ENCODE measurements at regions not wholly inside any gene's neighbourhood (a gene's known extent, or its start where the extent isn't known, plus 50 kb on each side); places are given as distances from the start of the nearest gene placed in this dataset.

DNA sequence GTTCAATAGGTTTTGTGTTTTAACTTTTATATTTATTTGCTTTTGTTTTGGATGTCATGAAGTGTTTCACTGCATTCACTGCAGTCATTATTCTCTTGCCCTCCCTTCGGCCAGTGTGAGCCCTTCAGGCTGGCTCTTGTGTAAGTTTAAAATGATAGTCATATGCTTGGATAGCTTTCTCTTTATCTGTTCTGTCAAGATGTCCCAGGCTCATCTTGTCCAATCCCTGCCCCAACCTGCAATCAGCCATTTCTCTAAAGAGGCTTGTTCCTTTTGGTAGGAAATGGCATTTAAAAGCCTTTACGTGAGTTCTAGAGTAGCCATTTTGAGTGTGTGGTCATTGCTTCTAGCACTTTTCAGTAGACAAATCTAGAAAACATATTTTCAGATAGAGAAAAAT is 238.0 kb upstream of the SLC39A10 start:
- Histone ChIP-seq H3K27me3 (ENCODE audit: control insufficient read depth, insufficient read depth) (no peaks in the 10 kb centered on the region), H3K4me3 (ENCODE audit: low read length) (no peak overlapping the region), H3K9me3 (ENCODE audit: control insufficient read depth, low read length) (no peaks in the 10 kb centered on the region), H3K4me1 (ENCODE audit: control insufficient read depth, insufficient read depth, low read length) (no peaks in the 10 kb centered on the region), H3K27ac (ENCODE audit: low read length) (no peak overlapping the region)
- WGBS: 91% methylated on average over 2 of the region's 2 CpGs
- DNase-seq (no peak), ATAC-seq (no peak)
- intact Hi-C loops (cut with DNase I): no loop called here

DNA sequence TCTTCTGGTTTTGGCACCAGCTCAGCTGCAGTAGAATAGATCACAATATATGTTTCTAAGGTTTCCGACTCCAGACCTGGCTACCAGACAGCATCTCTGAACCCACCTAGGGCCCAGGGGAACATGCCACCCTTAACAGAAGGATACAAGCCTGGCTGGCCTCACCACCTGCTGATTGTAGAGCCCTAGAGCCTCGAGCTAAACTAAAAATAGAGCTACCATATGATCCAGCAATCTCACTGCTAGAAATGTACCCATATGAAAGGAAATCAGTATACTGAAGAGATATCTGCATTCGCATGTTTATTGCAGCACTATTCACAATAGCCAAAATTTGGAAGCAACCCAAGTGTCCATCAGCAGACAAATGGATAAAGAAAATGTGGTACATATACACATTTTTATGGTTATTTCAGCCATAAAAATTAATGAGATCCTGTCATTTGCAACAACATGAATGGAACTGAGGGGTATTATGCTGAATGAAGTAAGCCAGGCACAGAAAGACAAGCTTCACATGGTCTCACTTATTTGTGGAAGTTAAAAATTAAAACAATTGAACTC is 242.4 kb upstream of the SLC39A10 start:
- no peaks in the 10 kb centered on the region for H3K9me3 ChIP-seq (ENCODE audit: control insufficient read depth, low read length)
- 59% methylated on average over 3 of the region's 3 CpGs for WGBS
- intact Hi-C loops (cut with DNase I): no loop called here
- no peak overlapping the region for H3K27ac ChIP-seq (ENCODE audit: low read length)
- H3K4me3 ChIP-seq (ENCODE audit: low read length): no peak overlapping the region
- no peaks in the 10 kb centered on the region for H3K4me1 ChIP-seq (ENCODE audit: control insufficient read depth, insufficient read depth, low read length)
- ATAC-seq (no peak), DNase-seq (no peak)
- H3K27me3 ChIP-seq (ENCODE audit: control insufficient read depth, insufficient read depth): no peaks in the 10 kb centered on the region

DNA sequence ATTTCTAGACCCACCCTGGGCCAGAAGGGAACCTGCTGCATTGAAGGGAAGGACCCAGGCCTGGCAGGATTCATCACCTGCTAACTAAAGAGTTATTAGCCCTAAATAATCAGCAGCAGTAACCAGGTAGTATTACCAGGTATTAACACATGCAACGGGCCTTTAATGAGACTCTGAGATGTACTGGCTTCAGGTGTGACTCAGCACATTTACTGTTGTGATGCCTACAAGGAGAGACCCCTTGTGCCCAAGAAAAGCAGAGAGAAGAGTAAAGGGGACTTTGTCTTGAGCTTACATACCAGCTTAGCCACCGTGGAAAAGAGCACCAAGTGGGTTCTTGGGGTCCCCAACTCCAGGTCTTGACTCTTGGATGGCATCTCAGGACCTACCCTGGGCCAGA is 243.1 kb upstream of the SLC39A10 start:
- no peak overlapping the region for H3K27ac ChIP-seq (ENCODE audit: low read length)
- intact Hi-C loops (cut with DNase I): no loop called here
- no peak overlapping the region for H3K4me3 ChIP-seq (ENCODE audit: low read length)
- DNase-seq (no peak), ATAC-seq (no peak)
- no peaks in the 10 kb centered on the region for H3K9me3 ChIP-seq (ENCODE audit: control insufficient read depth, low read length)
- no peaks in the 10 kb centered on the region for H3K27me3 ChIP-seq (ENCODE audit: control insufficient read depth, insufficient read depth)
- WGBS: 89% methylated on average over 2 of the region's 2 CpGs
- no peaks in the 10 kb centered on the region for H3K4me1 ChIP-seq (ENCODE audit: control insufficient read depth, insufficient read depth, low read length)

DNA sequence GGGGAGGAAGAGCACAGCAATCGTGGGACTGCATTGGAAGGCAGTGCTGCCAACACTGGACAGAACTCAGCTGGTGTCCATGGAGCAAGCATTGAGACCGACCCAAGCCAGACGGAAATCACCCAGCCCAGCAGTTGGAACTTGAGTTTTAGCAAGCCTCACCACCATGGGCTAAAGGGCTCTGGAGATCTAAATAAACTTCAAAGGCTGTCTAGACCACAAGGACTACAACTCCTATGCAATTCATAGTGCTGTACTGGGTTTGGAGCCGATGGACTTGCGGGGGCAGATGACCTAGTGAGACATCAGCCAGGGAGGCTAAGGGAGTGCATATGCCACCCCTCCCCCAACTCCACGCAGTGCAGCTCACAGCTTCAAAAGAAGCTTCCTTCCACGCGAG is 243.6 kb upstream of the SLC39A10 start:
- ATAC-seq (no peak), DNase-seq (no peak)
- H3K4me3 ChIP-seq (ENCODE audit: low read length): no peak overlapping the region
- H3K27me3 ChIP-seq (ENCODE audit: control insufficient read depth, insufficient read depth): no peaks in the 10 kb centered on the region
- 66% methylated on average over 8 of the region's 8 CpGs for WGBS
- no peak overlapping the region for H3K27ac ChIP-seq (ENCODE audit: low read length)
- no peaks in the 10 kb centered on the region for H3K9me3 ChIP-seq (ENCODE audit: control insufficient read depth, low read length)
- H3K4me1 ChIP-seq (ENCODE audit: control insufficient read depth, insufficient read depth, low read length): no peaks in the 10 kb centered on the region
- intact Hi-C loops (cut with DNase I): no loop called here

DNA sequence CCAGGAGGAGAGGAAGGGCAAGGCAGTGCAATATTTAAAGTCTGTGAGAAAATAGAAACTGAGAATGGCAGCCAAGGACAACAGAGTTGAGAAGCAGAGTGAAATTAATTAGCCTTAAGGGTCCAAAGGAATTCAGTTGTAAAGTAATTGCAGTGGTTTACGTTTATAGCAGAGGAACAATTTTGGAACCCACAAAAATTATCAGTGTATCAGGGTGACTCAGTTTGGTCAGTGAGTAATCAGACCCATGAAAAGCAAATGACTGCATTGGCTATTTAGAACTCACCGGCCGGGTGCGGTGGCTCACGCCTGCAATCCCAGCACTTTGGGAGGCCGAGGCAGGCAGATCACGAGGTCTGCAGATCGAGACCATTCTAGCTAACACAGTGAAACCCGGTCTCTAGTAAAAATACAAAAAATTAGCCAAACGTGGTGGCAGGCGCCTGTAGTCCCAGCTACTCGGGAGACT is 245.8 kb upstream of the SLC39A10 start:
- 83% methylated on average over 12 of the region's 12 CpGs for WGBS

DNA sequence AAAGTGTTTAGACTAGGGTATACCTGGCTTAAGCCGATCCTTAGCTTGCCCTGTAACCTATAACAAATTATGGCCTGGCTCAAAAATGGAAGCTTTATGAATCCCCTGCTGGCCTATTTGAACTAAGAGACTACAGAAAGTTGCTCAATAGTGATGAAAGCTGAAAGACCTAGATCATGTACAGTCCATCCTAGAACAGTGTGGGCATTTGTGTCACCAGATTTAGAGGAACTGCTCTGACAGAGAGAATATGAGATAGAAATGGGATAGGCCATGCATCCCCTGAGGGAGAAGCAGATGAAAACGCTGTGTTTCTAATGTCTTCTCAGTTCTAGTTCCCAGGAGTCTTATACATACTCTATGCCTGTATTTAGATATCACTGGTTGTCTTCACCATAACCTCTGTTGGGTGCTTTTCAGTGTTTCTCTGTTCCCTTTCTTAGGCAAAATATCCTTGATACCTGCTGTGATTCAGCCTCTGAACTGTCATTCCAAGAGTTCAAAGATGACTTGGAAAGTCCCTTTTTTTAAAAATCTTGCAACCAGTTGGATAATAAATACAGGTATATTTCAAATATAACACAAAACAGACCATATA is 246.9 kb upstream of the SLC39A10 start:
- intact Hi-C loops (cut with DNase I): no loop called here
- no peak overlapping the region for H3K27ac ChIP-seq (ENCODE audit: low read length)
- no peaks in the 10 kb centered on the region for H3K9me3 ChIP-seq (ENCODE audit: control insufficient read depth, low read length)
- H3K4me1 ChIP-seq (ENCODE audit: control insufficient read depth, insufficient read depth, low read length): no peaks in the 10 kb centered on the region
- 70% methylated on average over 2 of the region's 2 CpGs for WGBS
- no peak overlapping the region for H3K4me3 ChIP-seq (ENCODE audit: low read length)
- no peaks in the 10 kb centered on the region for H3K27me3 ChIP-seq (ENCODE audit: control insufficient read depth, insufficient read depth)
- no peak for ATAC-seq
- no peak for DNase-seq

More for the DNA sequence above, 245.8 kb upstream of the SLC39A10 start:
- H3K27me3 ChIP-seq (ENCODE audit: control insufficient read depth, insufficient read depth): no peaks in the 10 kb centered on the region
- no peaks in the 10 kb centered on the region for H3K9me3 ChIP-seq (ENCODE audit: control insufficient read depth, low read length)
- H3K4me1 ChIP-seq (ENCODE audit: control insufficient read depth, insufficient read depth, low read length): no peaks in the 10 kb centered on the region
- H3K27ac ChIP-seq (ENCODE audit: low read length): no peak overlapping the region
- no peak for ATAC-seq
- intact Hi-C loops (cut with DNase I): no loop called here
- no peak for DNase-seq
- no peak overlapping the region for H3K4me3 ChIP-seq (ENCODE audit: low read length)

DNA sequence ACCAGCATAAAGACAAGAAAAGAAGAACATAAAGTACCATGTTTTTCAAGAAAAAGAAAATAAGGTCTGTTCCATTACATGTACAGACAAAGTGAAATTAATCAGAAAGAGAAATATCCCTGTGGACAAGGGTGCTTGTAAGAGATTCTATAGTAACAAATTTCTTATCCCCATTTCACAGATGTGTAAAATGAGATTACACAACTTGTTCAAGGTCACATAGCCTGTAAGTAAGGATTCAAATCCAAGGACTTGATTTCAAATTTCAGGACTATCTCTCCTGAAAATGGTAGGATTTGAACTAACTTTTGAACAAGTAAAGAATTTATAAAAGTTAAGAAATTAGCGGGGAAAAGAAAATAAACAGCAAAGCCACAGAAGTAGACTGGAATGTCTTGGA is 248.2 kb upstream of the SLC39A10 start:
- ATAC-seq (no peak), DNase-seq (no peak)
- no peak overlapping the region for H3K4me3 ChIP-seq (ENCODE audit: low read length)
- no peaks in the 10 kb centered on the region for H3K9me3 ChIP-seq (ENCODE audit: control insufficient read depth, low read length)
- intact Hi-C loops (cut with DNase I): no loop called here
- no peak overlapping the region for H3K27ac ChIP-seq (ENCODE audit: low read length)
- no peaks in the 10 kb centered on the region for H3K27me3 ChIP-seq (ENCODE audit: control insufficient read depth, insufficient read depth)
- H3K4me1 ChIP-seq (ENCODE audit: control insufficient read depth, insufficient read depth, low read length): no peaks in the 10 kb centered on the region
- 93% methylated on average over 1 of the region's 1 CpG for WGBS

DNA sequence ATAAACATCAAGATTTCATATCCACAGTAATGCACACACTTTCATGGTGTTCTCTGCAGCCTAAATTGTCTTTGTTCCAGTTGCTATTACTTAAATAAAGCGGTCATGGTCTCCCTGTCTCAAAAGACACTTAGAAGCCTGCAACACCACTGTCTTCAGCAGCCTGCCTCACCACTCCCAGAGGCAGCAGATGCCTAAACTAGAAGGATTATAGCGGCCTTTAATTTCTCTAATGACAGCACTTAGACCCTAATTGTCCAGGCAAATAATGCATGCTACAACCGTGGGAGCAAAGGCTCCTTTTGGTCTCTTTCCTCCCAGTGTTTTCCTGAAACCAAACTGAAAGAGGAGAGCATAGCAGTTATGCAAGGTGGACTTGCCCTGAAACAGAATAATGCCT is 248.8 kb upstream of the SLC39A10 start:
- ATAC-seq (no peak), DNase-seq (no peak)
- WGBS: 71% methylated on average over 3 of the region's 3 CpGs
- Histone ChIP-seq H3K4me3 (ENCODE audit: low read length) (no peak overlapping the region), H3K4me1 (ENCODE audit: control insufficient read depth, insufficient read depth, low read length) (no peaks in the 10 kb centered on the region), H3K27me3 (ENCODE audit: control insufficient read depth, insufficient read depth) (no peaks in the 10 kb centered on the region), H3K27ac (ENCODE audit: low read length) (no peak overlapping the region), H3K9me3 (ENCODE audit: control insufficient read depth, low read length) (no peaks in the 10 kb centered on the region)
- intact Hi-C loops (cut with DNase I): no loop called here

DNA sequence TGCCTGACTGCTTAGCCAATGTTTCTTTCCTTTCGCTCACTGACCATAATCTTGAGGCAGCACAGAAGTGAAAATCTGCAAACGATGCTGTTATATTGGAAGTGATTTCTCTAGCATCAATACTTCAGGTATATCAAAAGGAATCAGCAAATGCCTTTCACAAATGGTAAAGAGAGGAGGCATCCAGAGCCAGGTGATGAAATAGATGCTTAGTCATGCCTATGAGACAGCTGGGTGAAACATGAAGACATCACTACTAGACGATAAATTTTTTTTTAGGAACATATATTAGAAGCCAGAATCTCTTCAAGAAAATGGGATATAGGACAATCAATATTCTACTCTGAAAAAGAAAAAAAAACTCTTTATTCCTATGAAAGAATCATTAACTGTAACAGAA is 249.2 kb upstream of the SLC39A10 start:
- no peak for ATAC-seq
- no peak overlapping the region for H3K4me3 ChIP-seq (ENCODE audit: low read length)
- H3K9me3 ChIP-seq (ENCODE audit: control insufficient read depth, low read length): no peaks in the 10 kb centered on the region
- H3K4me1 ChIP-seq (ENCODE audit: control insufficient read depth, insufficient read depth, low read length): no peaks in the 10 kb centered on the region
- DNase-seq: no peak
- intact Hi-C loops (cut with DNase I): no loop called here
- WGBS: 87% methylated on average over 3 of the region's 3 CpGs
- H3K27ac ChIP-seq (ENCODE audit: low read length): no peak overlapping the region
- H3K27me3 ChIP-seq (ENCODE audit: control insufficient read depth, insufficient read depth): no peaks in the 10 kb centered on the region

DNA sequence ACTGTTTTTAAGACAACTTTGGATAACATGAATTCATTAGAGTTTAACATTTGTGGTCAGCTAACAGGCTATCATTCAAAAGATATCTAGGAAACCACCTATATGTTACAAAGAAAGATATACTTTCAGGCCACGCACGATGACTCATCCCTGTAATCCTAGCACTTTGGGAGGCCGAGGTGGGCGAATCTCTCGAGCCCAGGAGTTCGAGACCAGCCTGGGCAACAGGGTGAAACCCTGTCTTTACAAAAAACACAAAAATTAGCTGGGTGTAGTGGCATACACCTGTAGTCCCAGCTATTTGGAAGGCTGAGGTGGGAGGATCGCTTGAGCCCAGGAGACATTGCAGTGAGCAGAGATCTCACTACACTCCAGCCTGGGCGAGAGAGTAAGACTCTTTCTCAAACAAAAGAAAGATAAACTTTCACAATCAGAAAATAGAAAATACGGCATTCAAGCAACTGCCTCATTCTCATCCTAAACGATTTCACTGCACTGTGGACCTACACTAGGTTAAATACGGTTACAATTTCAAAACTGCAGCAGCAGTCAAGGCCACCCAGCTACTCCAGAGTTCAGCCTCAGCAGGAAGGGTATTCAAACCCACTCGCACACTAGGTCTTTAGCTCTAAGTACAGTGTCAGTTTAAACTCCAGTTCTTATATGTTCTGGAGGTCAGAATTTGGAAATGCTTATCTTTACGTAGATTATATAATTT is 250.0 kb upstream of the SLC39A10 start:
- Histone ChIP-seq H3K4me3 (ENCODE audit: low read length) (no peak overlapping the region), H3K9me3 (ENCODE audit: control insufficient read depth, low read length) (no peaks in the 10 kb centered on the region), H3K4me1 (ENCODE audit: control insufficient read depth, insufficient read depth, low read length) (no peaks in the 10 kb centered on the region), H3K27me3 (ENCODE audit: control insufficient read depth, insufficient read depth) (no peaks in the 10 kb centered on the region), H3K27ac (ENCODE audit: low read length) (no peak overlapping the region)
- WGBS: 87% methylated on average over 13 of the region's 13 CpGs
- intact Hi-C loops (cut with DNase I): no loop called here
- DNase-seq: no peak
- no peak for ATAC-seq

DNA sequence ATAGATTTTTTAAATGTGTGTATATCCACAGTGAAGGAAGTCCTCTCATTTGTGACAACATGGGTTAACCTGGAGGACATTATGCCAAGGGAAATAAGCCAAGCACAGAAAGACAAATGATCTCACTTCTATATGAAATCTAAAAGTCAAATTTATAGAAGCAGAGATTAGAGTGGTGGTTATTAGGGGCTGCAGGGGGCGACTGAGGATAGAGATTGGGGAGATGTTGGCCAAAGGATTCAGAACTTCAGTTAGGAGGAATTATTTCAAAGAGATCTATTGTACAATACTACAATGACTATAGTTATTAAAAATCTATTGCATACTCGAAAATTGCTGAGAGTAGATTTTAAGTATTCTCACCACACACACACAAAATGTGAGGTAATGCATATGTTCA is 252.4 kb upstream of the SLC39A10 start:
- Histone ChIP-seq H3K27me3 (ENCODE audit: control insufficient read depth, insufficient read depth) (no peaks in the 10 kb centered on the region), H3K9me3 (ENCODE audit: control insufficient read depth, low read length) (no peaks in the 10 kb centered on the region), H3K27ac (ENCODE audit: low read length) (no peak overlapping the region), H3K4me1 (ENCODE audit: control insufficient read depth, insufficient read depth, low read length) (no peaks in the 10 kb centered on the region), H3K4me3 (ENCODE audit: low read length) (no peak overlapping the region)
- intact Hi-C loops (cut with DNase I): no loop called here
- ATAC-seq (no peak), DNase-seq (no peak)
- 68% methylated on average over 2 of the region's 2 CpGs for WGBS
